D721Med (cell line): ENCODE measurements at regions not wholly inside any gene's neighbourhood (a gene's known extent, or its start where the extent isn't known, plus 50 kb on each side); places are given as distances from the start of the nearest gene placed in this dataset.

Experiments used
- DNase-seq: peaks from one replicate; pipeline ENCODE4 v3.0.0; 2011; ENCODE audit warnings: low spot score; ENCODE audit not compliant: insufficient read length
- FAIRE-seq: peaks from 2 replicates; lab custom pipeline; 2011; peaks lifted over from hg19 to GRCh38; lab: Jason Lieb, UNC
- TF ChIP-seq, protein P1 (sequence below): IDR thresholded peaks from 2 replicates; pipeline ENCODE4 v1.5.1; 2012; ENCODE audit warnings: mild to moderate bottlenecking, control low read depth; ENCODE audit not compliant: insufficient read depth; ENCODE audit errors: missing control alignments

DNA sequence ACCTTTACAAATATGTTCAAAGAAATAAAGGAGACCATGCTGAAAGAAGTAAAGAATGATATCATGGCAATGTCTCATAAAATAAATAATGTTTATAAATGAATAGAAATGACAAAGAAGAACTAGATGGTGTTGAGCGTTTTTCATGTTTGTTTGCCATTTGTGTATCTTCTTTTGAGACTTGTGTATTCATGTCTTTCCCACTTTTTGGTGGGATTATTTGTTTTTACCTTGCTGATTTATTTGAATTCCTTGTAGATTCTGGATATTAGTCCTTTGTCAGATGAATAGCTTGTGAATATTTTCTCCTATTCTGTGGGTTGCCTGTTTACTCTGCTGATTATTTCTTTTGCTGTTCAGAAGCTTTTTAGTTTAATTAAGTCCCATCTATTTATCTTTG, 732.4 kb downstream of the FAT4 start:
- TF ChIP-seq, protein P1, sequence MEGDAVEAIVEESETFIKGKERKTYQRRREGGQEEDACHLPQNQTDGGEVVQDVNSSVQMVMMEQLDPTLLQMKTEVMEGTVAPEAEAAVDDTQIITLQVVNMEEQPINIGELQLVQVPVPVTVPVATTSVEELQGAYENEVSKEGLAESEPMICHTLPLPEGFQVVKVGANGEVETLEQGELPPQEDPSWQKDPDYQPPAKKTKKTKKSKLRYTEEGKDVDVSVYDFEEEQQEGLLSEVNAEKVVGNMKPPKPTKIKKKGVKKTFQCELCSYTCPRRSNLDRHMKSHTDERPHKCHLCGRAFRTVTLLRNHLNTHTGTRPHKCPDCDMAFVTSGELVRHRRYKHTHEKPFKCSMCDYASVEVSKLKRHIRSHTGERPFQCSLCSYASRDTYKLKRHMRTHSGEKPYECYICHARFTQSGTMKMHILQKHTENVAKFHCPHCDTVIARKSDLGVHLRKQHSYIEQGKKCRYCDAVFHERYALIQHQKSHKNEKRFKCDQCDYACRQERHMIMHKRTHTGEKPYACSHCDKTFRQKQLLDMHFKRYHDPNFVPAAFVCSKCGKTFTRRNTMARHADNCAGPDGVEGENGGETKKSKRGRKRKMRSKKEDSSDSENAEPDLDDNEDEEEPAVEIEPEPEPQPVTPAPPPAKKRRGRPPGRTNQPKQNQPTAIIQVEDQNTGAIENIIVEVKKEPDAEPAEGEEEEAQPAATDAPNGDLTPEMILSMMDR = no peak
- no peak for DNase-seq
- FAIRE-seq = no peak

DNA sequence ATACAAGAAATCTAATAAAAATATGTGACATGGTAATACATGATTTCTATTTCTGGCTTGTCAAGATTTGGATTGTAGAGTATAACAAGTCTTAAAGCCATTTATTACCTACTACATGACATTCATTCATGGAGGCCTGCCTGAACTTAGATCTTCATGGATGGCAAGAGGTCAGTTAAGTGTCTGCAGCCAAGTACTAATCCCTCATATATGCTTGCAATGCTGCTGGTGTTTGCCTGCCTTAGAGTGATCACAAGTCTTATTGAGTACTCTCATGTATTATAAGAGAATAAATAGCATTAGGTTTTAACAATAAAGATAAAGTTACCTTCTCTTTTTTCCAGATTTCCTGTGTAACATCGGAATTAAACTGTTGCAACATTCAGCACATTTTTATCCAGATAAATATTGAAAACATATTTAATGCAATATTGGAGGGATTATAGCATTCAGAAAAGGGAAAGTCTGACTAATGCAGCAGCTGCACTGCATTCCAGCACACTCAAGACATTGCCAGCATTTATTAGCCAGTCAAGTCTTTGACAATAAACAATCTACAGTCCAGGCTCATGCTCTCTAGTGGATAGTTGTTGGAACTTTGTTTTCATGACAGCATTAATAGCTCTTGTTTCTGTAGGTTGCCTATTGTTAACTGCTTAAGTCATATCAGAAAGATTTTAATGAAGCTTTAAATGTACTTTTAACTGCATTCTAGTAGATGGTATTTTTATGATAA, 737.1 kb downstream of the FAT4 start:
- FAIRE-seq (no peak), DNase-seq (no peak)
- TF ChIP-seq, protein P1 = peak; percentile 5

GRCh38 chr4:126056116-126056650, 741.4 kb downstream of the FAT4 start:
- no peak for DNase-seq
- FAIRE-seq = no peak
- TF ChIP-seq, protein P1 = no peak

DNA sequence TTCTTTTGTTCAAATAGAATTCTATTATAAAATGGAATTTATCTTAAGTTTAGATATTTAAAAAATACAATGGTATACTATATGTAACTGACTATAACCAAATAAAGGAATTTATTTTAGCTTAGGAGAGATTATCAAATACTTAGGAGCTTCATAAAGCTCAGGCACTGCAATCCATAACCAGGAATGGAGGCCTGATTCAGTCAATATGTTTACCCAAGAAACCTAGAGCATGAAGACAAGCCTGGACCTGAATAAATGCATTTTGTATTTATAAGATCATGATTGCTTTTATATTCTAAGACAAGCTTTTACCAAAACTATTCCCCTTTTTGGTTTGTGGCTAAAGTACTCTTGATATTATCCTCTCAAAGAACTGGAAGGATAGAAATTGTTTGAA, 742.6 kb downstream of the FAT4 start:
- TF ChIP-seq, protein P1 = no peak
- DNase-seq = no peak
- no peak for FAIRE-seq

GRCh38 chr4:126058596-126058995, 743.8 kb downstream of the FAT4 start:
- FAIRE-seq = no peak
- no peak for DNase-seq

DNA sequence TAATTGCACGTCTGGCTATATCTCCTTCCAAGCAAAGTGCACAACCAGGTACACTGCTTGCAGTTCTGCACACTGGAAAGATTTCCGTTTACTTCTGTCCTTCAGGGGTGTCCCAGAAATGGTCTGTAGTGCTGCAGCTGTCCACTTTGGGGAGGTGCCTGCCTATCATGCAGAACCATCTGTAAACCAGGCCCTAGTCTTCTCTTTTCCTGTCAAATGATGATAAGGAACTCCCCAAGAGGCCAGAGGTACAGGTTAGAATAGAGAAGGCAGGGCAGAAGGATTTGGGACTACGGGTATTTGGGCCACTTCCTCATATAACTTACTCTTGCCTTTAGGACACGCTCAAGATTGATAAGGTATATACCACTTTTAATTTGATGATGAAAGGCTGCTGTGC, 746.9 kb downstream of the FAT4 start:
- TF ChIP-seq, protein P1 = no peak
- DNase-seq (no peak), FAIRE-seq (no peak)

More at GRCh38 chr4:126058596-126058995, 743.8 kb downstream of the FAT4 start:
- TF ChIP-seq, protein P1 = no peak

DNA sequence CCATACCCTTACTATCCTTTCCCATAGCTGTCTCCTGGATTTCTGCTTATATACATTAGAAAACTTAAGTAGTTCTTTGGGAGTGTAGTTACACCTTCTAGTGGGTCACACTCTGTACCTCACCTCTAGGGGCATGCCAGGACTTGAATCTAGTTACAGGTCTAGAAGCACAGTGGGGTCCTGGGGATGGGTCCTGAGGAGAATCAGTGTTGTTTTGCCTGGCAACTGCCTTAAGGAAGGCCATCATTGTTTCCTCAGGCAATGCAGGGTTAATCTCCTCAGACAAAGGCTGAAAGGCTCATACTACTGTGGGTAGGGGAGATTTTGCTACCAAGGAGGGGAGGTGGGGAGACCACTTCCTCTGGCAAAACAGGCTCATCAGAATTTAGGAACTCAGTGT, 750.3 kb downstream of the FAT4 start:
- DNase-seq = no peak
- FAIRE-seq = no peak
- TF ChIP-seq, protein P1 = no peak
